H1 (cell line): ENCODE measurements at regions not wholly inside any gene's neighbourhood (a gene's known extent, or its start where the extent isn't known, plus 50 kb on each side); places are given as distances from the start of the nearest gene placed in this dataset.

Experiments
- FOSL1 ChIP-seq: IDR thresholded peaks from 2 replicates; pipeline ENCODE4 v1.6.1; 2011; ENCODE audit warnings: mild to moderate bottlenecking, low read depth, low read length, moderate library complexity; ENCODE audit not compliant: insufficient read depth
- MAFK ChIP-seq: IDR thresholded peaks from 2 replicates; pipeline ENCODE4 v1.6.1; 2012; ENCODE audit warnings: low read depth, mild to moderate bottlenecking, improper control_type of control experiment, low read length

GRCh38 chr20:62573817-62574216 lies 68.5 kb upstream of the SLCO4A1 start (continued):
- TF ChIP-seq MAFK, result no peak
- TF ChIP-seq FOSL1, result no peak
- TF ChIP-seq, all 59 proteins: peak for 0
